Inflammatory macrophage (primary cell): ENCODE measurements at regions not wholly inside any gene's neighbourhood (a gene's known extent, or its start where the extent isn't known, plus 50 kb on each side); places are given as distances from the start of the nearest gene placed in this dataset.

ENCODE experiments used
- DNase-seq, 2 donors: peaks; one replicate each; pipeline ENCODE4 v3.0.0-alpha.2; 2020 to 2022

DNA sequence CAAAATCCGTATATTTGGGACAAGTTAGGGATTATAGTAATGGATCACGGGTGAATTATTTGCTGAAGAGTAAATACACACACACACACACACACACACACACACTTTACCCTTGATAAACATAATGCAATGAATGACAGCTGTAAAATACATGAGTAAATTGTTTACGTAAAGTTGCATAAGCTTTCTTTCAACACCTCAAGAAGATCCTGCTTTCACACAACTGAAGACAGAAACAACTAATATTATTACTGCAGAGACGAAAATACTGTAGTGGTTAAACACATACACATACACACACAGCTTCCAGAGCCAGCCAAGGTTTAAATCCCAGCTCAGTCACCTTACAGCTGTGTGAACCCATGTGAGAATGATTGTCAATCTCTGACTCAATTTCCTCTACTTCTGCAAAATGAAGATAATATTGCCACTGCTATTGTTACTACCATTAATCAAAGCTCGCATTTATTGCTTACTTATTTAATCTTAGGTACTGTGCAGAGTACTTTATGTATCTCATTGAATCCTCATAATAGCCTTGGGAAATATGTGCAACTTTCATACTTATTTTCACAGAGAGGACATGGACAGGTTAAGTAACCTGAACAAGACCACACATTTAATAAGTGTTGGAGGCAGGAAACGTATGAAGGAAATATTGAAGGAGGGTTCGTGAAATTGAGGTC lies 50.6 kb upstream of the DOK6 start:
- DNase-seq = no peak
